ENCODE measurements at regions not wholly inside any gene's neighbourhood (a gene's known extent, or its start where the extent isn't known, plus 50 kb on each side); places are given as distances from the start of the nearest gene placed in this dataset.

GRCh38 chr6:125611573-125612344 is 137.7 kb upstream of the HEY2 start:
- TF ChIP-seq CTCF (IDR thresholded peaks at IDR 0.05; ENCODE audit: low read depth, low read length) (no peak), EZH2phosphoT487 (IDR thresholded peaks at IDR 0.05; ENCODE audit: low read depth) (no peak)

Measured in OCI-LY3 (cell line).